ENCODE measurements at regions not wholly inside any gene's neighbourhood (a gene's known extent, or its start where the extent isn't known, plus 50 kb on each side); places are given as distances from the start of the nearest gene placed in this dataset.

- no peak for TF ChIP-seq CTCF (IDR thresholded peaks at IDR 0.05)
- no peak for TF ChIP-seq POLR2A (IDR thresholded peaks at IDR 0.05)
- TF ChIP-seq EP300 (IDR thresholded peaks at IDR 0.05) = no peak
Measured at GRCh38 chr7:67599331-67600062, 602.9 kb downstream of the TYW1 start.
